ENCODE measurements at regions not wholly inside any gene's neighbourhood (a gene's known extent, or its start where the extent isn't known, plus 50 kb on each side); places are given as distances from the start of the nearest gene placed in this dataset.

GRCh38 chr2:2621855-2622254, 290.8 kb upstream of the MYT1L start:
- TF ChIP-seq, protein P1, sequence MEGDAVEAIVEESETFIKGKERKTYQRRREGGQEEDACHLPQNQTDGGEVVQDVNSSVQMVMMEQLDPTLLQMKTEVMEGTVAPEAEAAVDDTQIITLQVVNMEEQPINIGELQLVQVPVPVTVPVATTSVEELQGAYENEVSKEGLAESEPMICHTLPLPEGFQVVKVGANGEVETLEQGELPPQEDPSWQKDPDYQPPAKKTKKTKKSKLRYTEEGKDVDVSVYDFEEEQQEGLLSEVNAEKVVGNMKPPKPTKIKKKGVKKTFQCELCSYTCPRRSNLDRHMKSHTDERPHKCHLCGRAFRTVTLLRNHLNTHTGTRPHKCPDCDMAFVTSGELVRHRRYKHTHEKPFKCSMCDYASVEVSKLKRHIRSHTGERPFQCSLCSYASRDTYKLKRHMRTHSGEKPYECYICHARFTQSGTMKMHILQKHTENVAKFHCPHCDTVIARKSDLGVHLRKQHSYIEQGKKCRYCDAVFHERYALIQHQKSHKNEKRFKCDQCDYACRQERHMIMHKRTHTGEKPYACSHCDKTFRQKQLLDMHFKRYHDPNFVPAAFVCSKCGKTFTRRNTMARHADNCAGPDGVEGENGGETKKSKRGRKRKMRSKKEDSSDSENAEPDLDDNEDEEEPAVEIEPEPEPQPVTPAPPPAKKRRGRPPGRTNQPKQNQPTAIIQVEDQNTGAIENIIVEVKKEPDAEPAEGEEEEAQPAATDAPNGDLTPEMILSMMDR (IDR thresholded peaks at IDR 0.05): no peak
- no peak for TF ChIP-seq POLR2A (IDR thresholded peaks at IDR 0.05)
- no peak for TF ChIP-seq POLR2AphosphoS5 (IDR thresholded peaks at IDR 0.05)
- no peak for TF ChIP-seq EP300 (IDR thresholded peaks at IDR 0.05)
